Activated naive CD8-positive, alpha-beta T cell treated with anti-CD3 and anti-CD28 coated beads, Interleukin-2, amount 10 ng/mL, durations not matched to agents 7 days and 5 days (primary cell): ENCODE measurements at regions not wholly inside any gene's neighbourhood (a gene's known extent, or its start where the extent isn't known, plus 50 kb on each side); places are given as distances from the start of the nearest gene placed in this dataset.

Experiments
- ATAC-seq: fragments of 150-1000 bp; cut with Tn5 transposase; one replicate; pipeline ENCODE4 v1.10.0; 2021; ENCODE audit warnings: low read depth, moderate library complexity
- POLR2A ChIA-PET: fragments of 350-600 bp; sonication (Branson Sonifier 250); formaldehyde crosslinking; loops from one replicate; lab custom pipeline; 2021; ENCODE audit warnings: antibody characterized with exemption; lab: Charles Lee
- DNase-seq: peaks from one replicate; pipeline ENCODE4 v3.0.0; 2021
- H3K27ac Mint-ChIP-seq: one replicate; pipeline ENCODE4 v1.8.0; 2022; ENCODE audit warnings: mild to moderate bottlenecking, mixed read lengths
- H3K27me3 Mint-ChIP-seq: one replicate; pipeline ENCODE4 v1.8.0; 2022; ENCODE audit warnings: mild to moderate bottlenecking, moderate library complexity, mixed read lengths
- H3K36me3 Mint-ChIP-seq: one replicate; pipeline ENCODE4 v1.8.0; 2021; ENCODE audit warnings: mild to moderate bottlenecking, mixed read lengths
- H3K4me1 Mint-ChIP-seq: one replicate; pipeline ENCODE4 v1.8.0; 2021; ENCODE audit warnings: mixed read lengths
- H3K4me3 Mint-ChIP-seq: one replicate; pipeline ENCODE4 v1.8.0; 2022; ENCODE audit warnings: mild to moderate bottlenecking, moderate library complexity, mixed read lengths
- H3K9me3 Mint-ChIP-seq: one replicate; pipeline ENCODE4 v1.8.0; 2021; ENCODE audit warnings: mixed read lengths

DNA sequence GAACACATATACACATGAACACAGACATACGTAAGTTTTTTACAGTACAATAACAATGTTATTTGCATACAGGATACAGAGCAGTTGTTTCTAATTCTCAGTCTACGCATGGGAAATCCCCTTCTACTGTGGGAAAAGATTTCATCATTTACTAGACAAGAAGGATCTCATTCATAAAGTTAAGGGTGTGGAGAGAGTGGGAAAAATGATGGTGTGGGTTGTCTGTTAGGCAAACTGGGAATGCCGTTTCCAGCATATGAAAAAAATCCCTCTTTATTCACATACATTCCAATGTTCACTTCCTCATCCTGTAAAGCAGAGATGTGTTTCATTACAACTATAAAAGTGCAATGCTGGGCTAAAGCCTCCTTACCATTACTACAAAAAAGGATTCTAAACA is 120.9 kb downstream of the SINHCAF start:
- ATAC-seq (no peak), DNase-seq (no peak)
- H3K4me1 Mint-ChIP-seq = peaks cover 9% of the 10 kb centered on the region
- H3K36me3 Mint-ChIP-seq = no peaks in the 10 kb centered on the region
- POLR2A ChIA-PET = no interaction called here
- no peak overlapping the region for H3K27ac Mint-ChIP-seq
- H3K9me3 Mint-ChIP-seq = no peaks in the 10 kb centered on the region
- H3K4me3 Mint-ChIP-seq = no peak overlapping the region
- peaks cover 7% of the 10 kb centered on the region for H3K27me3 Mint-ChIP-seq

GRCh38 chr12:31206038-31206670 is 119.8 kb downstream of the SINHCAF start:
- ATAC-seq (no peak), DNase-seq (no peak)
- Mint-ChIP-seq H3K9me3 (no peaks in the 10 kb centered on the region), H3K36me3 (no peaks in the 10 kb centered on the region), H3K4me1 (peaks cover 9% of the 10 kb centered on the region), H3K27ac (no peak overlapping the region), H3K27me3 (peaks cover 7% of the 10 kb centered on the region), H3K4me3 (no peak overlapping the region)
- POLR2A ChIA-PET = no interaction called here

- H3K4me1 Mint-ChIP-seq = peaks cover 8% of the 10 kb centered on the region
- no peak overlapping the region for H3K27ac Mint-ChIP-seq
- no peak overlapping the region for H3K4me3 Mint-ChIP-seq
- no peak for ATAC-seq
- H3K9me3 Mint-ChIP-seq = no peaks in the 10 kb centered on the region
- no peak for DNase-seq
- POLR2A ChIA-PET = no interaction called here
- no peaks in the 10 kb centered on the region for H3K36me3 Mint-ChIP-seq
- peaks cover 6% of the 10 kb centered on the region for H3K27me3 Mint-ChIP-seq
Observed at GRCh38 chr12:31207799-31208465, 118.0 kb downstream of the SINHCAF start.

DNA sequence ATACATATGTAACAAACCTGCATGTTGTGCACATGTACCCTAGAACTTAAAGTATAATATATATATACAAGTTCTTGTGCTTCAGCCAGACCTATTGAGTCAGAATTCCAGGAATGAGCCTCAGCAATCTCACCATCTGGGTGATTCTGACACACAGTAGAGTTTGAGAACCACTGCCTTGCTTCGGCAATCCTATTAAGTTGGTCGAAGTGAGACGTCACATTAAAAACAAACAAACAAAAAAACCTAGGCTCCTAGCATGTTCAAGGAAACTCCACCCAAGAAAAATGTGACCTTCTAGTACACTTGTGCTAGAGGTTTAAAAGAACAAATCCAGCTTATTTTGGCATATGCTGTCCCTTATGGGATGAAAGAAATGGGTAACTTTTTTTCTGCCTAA is 115.8 kb downstream of the SINHCAF start:
- no peak overlapping the region for H3K27ac Mint-ChIP-seq
- no peak for DNase-seq
- no peaks in the 10 kb centered on the region for H3K9me3 Mint-ChIP-seq
- POLR2A ChIA-PET = no interaction called here
- H3K4me1 Mint-ChIP-seq = peaks cover 2% of the 10 kb centered on the region
- H3K4me3 Mint-ChIP-seq = no peak overlapping the region
- H3K36me3 Mint-ChIP-seq = no peaks in the 10 kb centered on the region
- peaks cover 3% of the 10 kb centered on the region for H3K27me3 Mint-ChIP-seq
- no peak for ATAC-seq

DNA sequence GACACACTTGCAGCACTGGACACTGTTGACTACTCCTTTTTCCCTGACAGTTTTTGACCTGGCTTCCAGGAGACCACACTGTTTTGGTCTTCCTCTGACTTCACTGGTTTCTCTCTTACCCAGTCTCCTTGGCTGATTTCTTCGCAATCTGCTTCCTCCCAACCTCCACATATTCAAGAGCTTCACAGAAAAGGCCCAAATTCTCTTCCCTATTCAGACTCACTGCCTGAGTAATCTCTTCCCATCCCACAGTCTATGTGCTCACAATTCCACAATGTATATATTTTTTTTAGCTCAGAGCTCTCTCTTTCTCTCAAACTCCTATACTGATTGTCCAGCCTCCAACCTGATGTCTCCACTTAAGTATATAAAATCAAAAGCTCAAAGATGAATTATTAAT is 115.4 kb downstream of the SINHCAF start:
- Mint-ChIP-seq H3K9me3 (no peaks in the 10 kb centered on the region), H3K36me3 (no peaks in the 10 kb centered on the region), H3K4me3 (no peak overlapping the region), H3K27ac (no peak overlapping the region), H3K27me3 (peaks cover 3% of the 10 kb centered on the region), H3K4me1 (no peaks in the 10 kb centered on the region)
- POLR2A ChIA-PET = no interaction called here
- DNase-seq (no peak), ATAC-seq (no peak)

DNA sequence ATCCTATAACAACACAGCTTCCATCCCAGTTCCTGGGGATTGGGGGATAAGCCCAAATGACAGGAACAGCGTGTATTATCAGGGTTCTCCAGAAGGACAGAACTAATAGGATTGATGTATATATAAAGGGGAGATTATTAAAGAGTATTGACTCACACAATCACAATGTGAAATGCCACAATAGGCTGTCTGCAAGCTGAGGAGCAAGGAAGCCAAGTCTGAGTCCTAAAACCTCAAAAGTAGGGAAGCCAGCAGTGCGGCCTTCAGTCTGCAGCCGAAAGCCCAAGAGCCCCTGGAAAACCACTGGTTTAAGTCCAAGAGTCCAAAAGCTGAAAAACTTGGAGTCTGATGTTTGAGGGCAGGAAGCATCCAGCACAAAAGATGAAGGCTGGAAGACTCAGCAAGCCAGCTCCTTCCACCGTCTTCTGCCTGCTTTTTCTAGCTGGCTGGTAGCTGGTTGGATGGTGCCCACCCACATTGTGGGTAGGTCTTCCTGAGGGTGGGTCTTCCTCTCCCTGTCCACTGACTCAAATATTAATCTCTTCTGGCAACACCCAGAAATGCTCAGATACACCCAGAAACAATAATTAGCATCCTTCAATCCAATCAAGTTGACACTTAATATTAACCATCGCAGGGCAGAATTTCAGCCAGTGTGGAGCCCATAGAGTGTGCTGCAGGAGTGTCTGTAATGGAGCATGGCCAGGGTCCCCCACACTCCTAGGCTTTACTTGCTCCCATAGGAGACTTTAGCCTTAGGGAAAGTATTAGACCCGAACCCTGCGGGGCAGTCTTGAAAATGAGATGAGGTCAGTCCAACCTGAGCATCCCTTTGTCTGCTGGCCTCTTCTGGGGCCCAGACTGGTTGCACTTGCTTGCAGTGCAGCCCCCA is 111.1 kb downstream of the SINHCAF start:
- Mint-ChIP-seq H3K4me1 (no peaks in the 10 kb centered on the region), H3K27me3 (peaks cover 6% of the 10 kb centered on the region), H3K36me3 (no peaks in the 10 kb centered on the region), H3K9me3 (no peaks in the 10 kb centered on the region), H3K27ac (no peak overlapping the region), H3K4me3 (no peak overlapping the region)
- ATAC-seq = no peak
- POLR2A ChIA-PET = no interaction called here
- DNase-seq = no peak

DNA sequence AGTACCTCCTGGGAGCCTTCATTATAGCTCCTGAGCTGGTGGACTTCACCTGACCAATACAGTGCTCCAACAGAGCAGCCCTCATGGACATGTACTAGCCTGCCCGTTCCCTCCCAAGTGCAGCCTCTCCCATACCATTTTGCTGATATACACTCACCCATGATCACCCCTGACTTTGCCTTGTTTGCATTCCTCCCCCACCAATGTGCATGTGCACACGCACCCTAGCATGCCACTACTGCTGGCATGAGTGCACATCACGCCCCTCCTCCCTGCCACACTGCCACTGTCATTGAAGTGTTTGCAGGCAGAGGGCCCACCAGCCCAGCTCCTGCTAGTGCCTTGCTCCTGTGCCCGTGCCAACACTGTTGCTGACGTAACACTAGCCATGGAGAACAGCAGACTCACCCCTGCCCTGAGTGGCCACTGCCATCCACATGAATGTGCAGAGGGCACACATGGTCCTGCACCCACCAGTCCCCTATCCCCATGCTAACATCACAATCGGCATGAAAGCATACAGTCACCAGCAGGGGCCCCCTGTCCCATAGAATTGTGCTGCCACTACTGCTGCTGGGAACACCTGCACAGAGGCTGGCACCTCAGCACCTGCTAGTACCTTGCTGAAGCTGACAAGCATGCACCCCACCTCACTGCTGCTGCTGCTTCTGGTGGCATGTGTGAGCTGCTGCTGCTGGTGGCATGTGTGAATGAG is 110.3 kb downstream of the SINHCAF start:
- no peak for DNase-seq
- peaks cover 6% of the 10 kb centered on the region for H3K27me3 Mint-ChIP-seq
- POLR2A ChIA-PET = no interaction called here
- no peak overlapping the region for H3K27ac Mint-ChIP-seq
- no peaks in the 10 kb centered on the region for H3K4me1 Mint-ChIP-seq
- H3K36me3 Mint-ChIP-seq = no peaks in the 10 kb centered on the region
- no peaks in the 10 kb centered on the region for H3K9me3 Mint-ChIP-seq
- no peak overlapping the region for H3K4me3 Mint-ChIP-seq
- no peak for ATAC-seq

DNA sequence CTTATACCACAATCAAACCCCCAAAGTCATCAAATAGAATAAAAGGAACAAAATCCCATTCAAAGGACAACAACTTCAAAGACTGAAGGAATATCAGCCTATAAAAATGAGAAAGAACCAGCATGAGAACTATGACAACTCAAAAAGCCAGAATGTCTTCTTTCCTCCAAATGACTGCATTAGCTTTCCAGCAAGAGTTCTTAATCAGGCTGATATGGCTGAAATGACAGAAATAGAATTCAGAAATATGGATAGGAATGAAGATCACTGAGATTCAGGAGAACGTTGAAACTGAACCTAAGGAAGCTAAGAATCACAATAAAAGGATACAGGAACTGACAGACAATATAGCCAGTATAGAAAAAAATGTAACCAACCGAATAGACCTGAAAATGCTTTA is 109.5 kb downstream of the SINHCAF start:
- no peak overlapping the region for H3K27ac Mint-ChIP-seq
- H3K9me3 Mint-ChIP-seq = no peaks in the 10 kb centered on the region
- ATAC-seq (no peak), DNase-seq (no peak)
- POLR2A ChIA-PET = no interaction called here
- H3K27me3 Mint-ChIP-seq = peaks cover 6% of the 10 kb centered on the region
- no peaks in the 10 kb centered on the region for H3K4me1 Mint-ChIP-seq
- H3K4me3 Mint-ChIP-seq = no peak overlapping the region
- H3K36me3 Mint-ChIP-seq = no peaks in the 10 kb centered on the region

GRCh38 chr12:31217356-31218130 is 108.4 kb downstream of the SINHCAF start:
- POLR2A ChIA-PET = no interaction called here
- Mint-ChIP-seq H3K4me3 (no peak overlapping the region), H3K27me3 (peaks cover 6% of the 10 kb centered on the region), H3K4me1 (no peaks in the 10 kb centered on the region), H3K36me3 (no peaks in the 10 kb centered on the region), H3K27ac (no peak overlapping the region), H3K9me3 (no peaks in the 10 kb centered on the region)
- no peak for DNase-seq
- ATAC-seq = no peak

- H3K4me3 Mint-ChIP-seq = no peak overlapping the region
- H3K9me3 Mint-ChIP-seq = no peaks in the 10 kb centered on the region
- H3K36me3 Mint-ChIP-seq = no peaks in the 10 kb centered on the region
- H3K27me3 Mint-ChIP-seq = peaks cover 6% of the 10 kb centered on the region
- POLR2A ChIA-PET = no interaction called here
- H3K4me1 Mint-ChIP-seq = no peaks in the 10 kb centered on the region
- ATAC-seq (no peak), DNase-seq (no peak)
- no peak overlapping the region for H3K27ac Mint-ChIP-seq
Observed at GRCh38 chr12:31218203-31219025, 107.5 kb downstream of the SINHCAF start.

- Mint-ChIP-seq H3K4me1 (no peaks in the 10 kb centered on the region), H3K27me3 (peaks cover 6% of the 10 kb centered on the region), H3K4me3 (no peak overlapping the region), H3K27ac (no peak overlapping the region), H3K36me3 (no peaks in the 10 kb centered on the region), H3K9me3 (no peaks in the 10 kb centered on the region)
- DNase-seq (no peak), ATAC-seq (no peak)
- POLR2A ChIA-PET = no interaction called here
Observed at GRCh38 chr12:31219521-31219920, 106.4 kb downstream of the SINHCAF start.

GRCh38 chr12:31220061-31220460 is 105.9 kb downstream of the SINHCAF start:
- Mint-ChIP-seq H3K9me3 (no peaks in the 10 kb centered on the region), H3K27me3 (peaks cover 6% of the 10 kb centered on the region)

More at GRCh38 chr12:31220061-31220460, 105.9 kb downstream of the SINHCAF start:
- no peak overlapping the region for H3K27ac Mint-ChIP-seq
- DNase-seq (no peak), ATAC-seq (no peak)
- H3K36me3 Mint-ChIP-seq = no peaks in the 10 kb centered on the region
- H3K4me3 Mint-ChIP-seq = no peak overlapping the region
- H3K4me1 Mint-ChIP-seq = no peaks in the 10 kb centered on the region
- POLR2A ChIA-PET = no interaction called here
